ENCODE measurements at regions not wholly inside any gene's neighbourhood (a gene's known extent, or its start where the extent isn't known, plus 50 kb on each side); places are given as distances from the start of the nearest gene placed in this dataset.
"Not testable (repeated sequence)": the region's sequence is repeated elsewhere in the genome, so short reads cannot be mapped to it uniquely, and the experiment has no call there.

- no peaks in the 10 kb centered on the region for H3K36me3 ChIP-seq
- intact Hi-C loops (cut with DNase I): no loop called here
- DNase-seq: no peak
Measured at GRCh38 chr14:105682956-105683570, 156.7 kb downstream of the TMEM121 start.

GRCh38 chr14:105684056-105684455 is 157.7 kb downstream of the TMEM121 start:
- H3K4me1 ChIP-seq; H3K9me3 ChIP-seq; DNase-seq; H3K27me3 ChIP-seq; H3K27ac ChIP-seq; H3K36me3 ChIP-seq; intact Hi-C loops (cut with DNase I); H3K4me3 ChIP-seq (replicated peaks in 1 of 3): not testable (repeated sequence)
- 70 to 79% methylated on average over 5 of the region's 14 CpGs for WGBS, 2 donors

More at GRCh38 chr14:105682956-105683570, 156.7 kb downstream of the TMEM121 start:
- H3K9me3 ChIP-seq: no peaks in the 10 kb centered on the region
- TF ChIP-seq, protein P1, sequence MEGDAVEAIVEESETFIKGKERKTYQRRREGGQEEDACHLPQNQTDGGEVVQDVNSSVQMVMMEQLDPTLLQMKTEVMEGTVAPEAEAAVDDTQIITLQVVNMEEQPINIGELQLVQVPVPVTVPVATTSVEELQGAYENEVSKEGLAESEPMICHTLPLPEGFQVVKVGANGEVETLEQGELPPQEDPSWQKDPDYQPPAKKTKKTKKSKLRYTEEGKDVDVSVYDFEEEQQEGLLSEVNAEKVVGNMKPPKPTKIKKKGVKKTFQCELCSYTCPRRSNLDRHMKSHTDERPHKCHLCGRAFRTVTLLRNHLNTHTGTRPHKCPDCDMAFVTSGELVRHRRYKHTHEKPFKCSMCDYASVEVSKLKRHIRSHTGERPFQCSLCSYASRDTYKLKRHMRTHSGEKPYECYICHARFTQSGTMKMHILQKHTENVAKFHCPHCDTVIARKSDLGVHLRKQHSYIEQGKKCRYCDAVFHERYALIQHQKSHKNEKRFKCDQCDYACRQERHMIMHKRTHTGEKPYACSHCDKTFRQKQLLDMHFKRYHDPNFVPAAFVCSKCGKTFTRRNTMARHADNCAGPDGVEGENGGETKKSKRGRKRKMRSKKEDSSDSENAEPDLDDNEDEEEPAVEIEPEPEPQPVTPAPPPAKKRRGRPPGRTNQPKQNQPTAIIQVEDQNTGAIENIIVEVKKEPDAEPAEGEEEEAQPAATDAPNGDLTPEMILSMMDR (IDR thresholded peaks at IDR 0.05): no peak
- TF ChIP-seq POLR2A (IDR thresholded peaks at IDR 0.05): no peak
- WGBS, 2 donors: 92 to 93% methylated on average over 5 of the region's 5 CpGs
- no peak overlapping the region for H3K4me3 ChIP-seq (replicated peaks in 1 of 3)
- no peaks in the 10 kb centered on the region for H3K4me1 ChIP-seq
- no peak overlapping the region for H3K27ac ChIP-seq
- no peaks in the 10 kb centered on the region for H3K27me3 ChIP-seq

- H3K27me3 ChIP-seq; H3K9me3 ChIP-seq; H3K36me3 ChIP-seq; H3K4me1 ChIP-seq; H3K4me3 ChIP-seq (replicated peaks in 1 of 3); intact Hi-C loops (cut with DNase I); H3K27ac ChIP-seq; DNase-seq: not testable (repeated sequence)
- WGBS, 2 donors: 100% methylated on average over 1 to 4 of the region's 8 CpGs
Measured at GRCh38 chr14:105684597-105684996, 158.2 kb downstream of the TMEM121 start.

DNA sequence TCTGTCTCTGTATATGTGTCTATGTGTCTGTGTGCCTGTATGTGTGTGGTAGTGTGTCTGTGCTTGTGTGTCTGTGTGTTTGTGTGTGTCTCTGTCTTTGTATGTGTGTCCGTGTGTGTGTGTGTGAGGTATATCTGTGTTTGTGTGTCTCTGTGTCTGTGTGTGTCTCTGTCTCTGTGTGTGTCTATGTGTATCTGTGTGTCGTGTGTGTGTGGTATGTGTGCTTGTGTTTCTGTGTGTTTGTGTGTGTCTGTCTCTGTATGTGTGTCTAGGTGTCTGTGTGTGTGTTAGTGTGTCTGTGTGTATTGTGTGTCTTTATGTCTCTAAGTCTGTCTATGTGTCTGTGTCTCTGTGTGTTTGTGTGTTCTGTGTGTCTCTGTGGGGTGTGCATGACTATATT is 158.6 kb downstream of the TMEM121 start:
- H3K9me3 ChIP-seq: no peaks in the 10 kb centered on the region
- no peaks in the 10 kb centered on the region for H3K4me1 ChIP-seq
- no peak for DNase-seq
- 80 to 84% methylated on average over 2 of the region's 2 CpGs for WGBS, 2 donors
- no peaks in the 10 kb centered on the region for H3K27me3 ChIP-seq
- no peak for TF ChIP-seq POLR2A (IDR thresholded peaks at IDR 0.05)
- TF ChIP-seq, protein P1 (IDR thresholded peaks at IDR 0.05): no peak
- H3K4me3 ChIP-seq (replicated peaks in 1 of 3): no peak overlapping the region
- H3K27ac ChIP-seq: no peak overlapping the region
- no peaks in the 10 kb centered on the region for H3K36me3 ChIP-seq
- intact Hi-C loops (cut with DNase I): no loop called here

- H3K4me3 ChIP-seq (replicated peaks in 1 of 3); H3K27ac ChIP-seq; H3K36me3 ChIP-seq; H3K27me3 ChIP-seq; intact Hi-C loops (cut with DNase I); DNase-seq; H3K9me3 ChIP-seq; H3K4me1 ChIP-seq: not testable (repeated sequence)
- 90% methylated on average over 2 of the region's 8 CpGs; no CpG with 5 or more reads in 1 of the 2 donors for WGBS, 2 donors
Measured at GRCh38 chr14:105685605-105686004, 159.2 kb downstream of the TMEM121 start.

DNA sequence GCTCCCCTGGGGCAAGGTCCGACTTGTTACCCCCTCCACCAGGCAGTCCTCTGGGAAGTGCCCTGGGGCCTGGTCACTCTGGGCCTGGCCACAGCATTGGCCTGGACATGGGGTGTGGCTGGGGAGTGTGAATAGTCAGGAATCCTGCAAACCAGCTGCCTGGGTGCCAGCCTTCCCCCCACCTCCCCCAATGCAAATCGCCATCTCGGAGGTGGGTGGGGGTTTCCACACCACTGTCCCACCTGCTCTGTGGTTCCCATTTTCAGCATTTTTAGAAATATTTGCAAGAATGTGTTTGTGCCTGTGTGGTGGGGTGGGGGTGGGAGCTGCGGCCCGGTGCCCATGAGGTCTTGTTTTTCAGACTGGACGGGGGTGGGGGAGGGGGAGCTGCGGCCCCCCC is 159.7 kb downstream of the TMEM121 start:
- WGBS, 2 donors: no CpG with 5 or more reads among the region's 7 CpGs
- H3K27ac ChIP-seq; H3K36me3 ChIP-seq; intact Hi-C loops (cut with DNase I); H3K27me3 ChIP-seq; H3K4me3 ChIP-seq (replicated peaks in 1 of 3); DNase-seq; H3K9me3 ChIP-seq; H3K4me1 ChIP-seq: not testable (repeated sequence)

- H3K4me3 ChIP-seq (replicated peaks in 1 of 3); H3K27ac ChIP-seq; H3K4me1 ChIP-seq; H3K27me3 ChIP-seq; H3K36me3 ChIP-seq; H3K9me3 ChIP-seq; DNase-seq; intact Hi-C loops (cut with DNase I): not testable (repeated sequence)
- WGBS, 2 donors: 83 to 91% methylated on average over 7 to 17 of the region's 34 CpGs
Measured at GRCh38 chr14:105686462-105687170, 160.2 kb downstream of the TMEM121 start.

DNA sequence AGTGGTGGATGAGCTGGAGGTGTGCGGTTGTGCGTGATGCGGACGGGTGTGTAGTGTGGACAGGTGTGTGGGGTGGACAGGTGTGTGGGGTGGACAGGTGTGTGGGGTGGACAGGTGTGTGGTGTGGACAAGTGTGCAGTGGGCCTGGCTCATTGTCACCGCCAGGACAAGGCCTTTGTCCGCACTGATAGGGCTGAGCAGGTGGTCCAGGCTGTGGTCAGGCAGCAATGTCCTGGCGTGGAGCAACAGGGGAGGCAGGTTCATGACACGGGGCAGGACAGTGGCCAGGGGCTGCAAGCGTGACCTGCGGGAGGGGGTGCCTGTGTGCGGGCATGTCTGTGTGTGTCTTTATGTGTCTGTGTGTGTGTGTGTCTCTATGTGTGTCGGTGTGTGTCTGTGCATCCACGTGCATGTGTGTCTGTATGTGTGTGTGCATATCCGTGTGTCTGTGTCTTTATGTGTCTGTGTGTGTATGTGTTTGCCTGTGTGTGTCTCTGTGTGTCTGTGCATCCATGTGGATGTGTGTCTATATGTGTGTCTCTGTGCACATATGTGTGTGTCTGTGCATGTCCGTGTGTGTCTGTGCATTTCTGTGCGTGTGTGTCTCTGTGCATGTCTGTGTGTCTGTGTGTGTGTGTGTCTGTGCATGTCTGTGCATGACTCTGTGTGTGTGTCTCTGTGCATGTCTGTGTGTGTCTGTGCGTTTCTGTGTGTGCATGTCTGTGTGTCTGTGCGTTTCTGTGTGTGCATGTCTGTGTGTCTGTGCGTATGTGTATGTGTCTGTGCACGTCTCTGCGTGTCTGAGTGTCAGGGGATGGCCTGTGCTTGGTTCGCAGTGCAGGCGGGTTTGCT is 161.0 kb downstream of the TMEM121 start:
- H3K4me1 ChIP-seq; DNase-seq; H3K4me3 ChIP-seq (replicated peaks in 1 of 3); intact Hi-C loops (cut with DNase I); H3K9me3 ChIP-seq; H3K27ac ChIP-seq; H3K36me3 ChIP-seq; H3K27me3 ChIP-seq: not testable (repeated sequence)
- WGBS, 2 donors: 80 to 86% methylated on average over 22 of the region's 23 CpGs

DNA sequence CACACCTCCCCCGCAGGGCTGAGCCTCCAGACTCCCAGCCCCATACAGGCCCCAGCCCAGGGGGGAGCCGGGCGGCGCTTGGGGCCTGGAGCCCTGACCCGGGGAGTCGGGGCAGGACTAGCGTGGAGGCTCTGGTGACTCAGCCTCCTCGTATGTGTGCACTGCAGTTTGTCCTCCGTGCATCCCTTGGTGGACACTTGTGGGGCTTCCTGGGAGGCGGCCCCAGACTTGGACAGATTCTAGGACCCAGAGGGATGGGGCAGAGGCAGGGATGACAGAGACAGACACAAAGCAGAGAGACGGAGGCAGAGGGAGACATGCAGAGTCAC is 161.6 kb downstream of the TMEM121 start:
- intact Hi-C loops (cut with DNase I); H3K27me3 ChIP-seq; H3K36me3 ChIP-seq; H3K4me1 ChIP-seq; H3K4me3 ChIP-seq (replicated peaks in 1 of 3); DNase-seq; H3K27ac ChIP-seq; H3K9me3 ChIP-seq: not testable (repeated sequence)
- WGBS, 2 donors: 74 to 76% methylated on average over 4 to 11 of the region's 11 CpGs

GRCh38 chr14:105688664-105689221 is 162.4 kb downstream of the TMEM121 start:
- H3K4me3 ChIP-seq (replicated peaks in 1 of 3); H3K36me3 ChIP-seq; DNase-seq; H3K27ac ChIP-seq; H3K9me3 ChIP-seq; H3K4me1 ChIP-seq; intact Hi-C loops (cut with DNase I); H3K27me3 ChIP-seq: not testable (repeated sequence)
- 92% methylated on average over 4 of the region's 4 CpGs for WGBS, 2 donors
